ENCODE measurements at regions not wholly inside any gene's neighbourhood (a gene's known extent, or its start where the extent isn't known, plus 50 kb on each side); places are given as distances from the start of the nearest gene placed in this dataset.

DNA sequence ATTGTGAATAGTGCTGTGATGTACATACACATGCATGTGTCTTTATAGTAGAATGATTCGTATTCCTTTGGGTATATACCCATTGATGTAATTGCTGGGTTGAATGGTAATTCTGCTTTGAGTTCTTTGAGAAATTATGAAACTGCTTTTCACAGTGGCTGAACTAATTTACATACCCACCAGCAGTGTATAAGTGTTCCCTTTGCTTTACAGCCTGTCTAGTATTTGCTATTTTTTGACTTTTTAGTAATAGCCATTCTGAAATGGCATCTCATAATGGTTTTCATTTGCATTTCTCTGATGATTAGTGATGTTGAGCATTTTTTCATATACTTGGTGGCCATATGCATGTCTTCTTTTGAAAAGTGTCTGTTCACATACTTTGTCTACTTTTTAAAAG lies 54.5 kb upstream of the FAM78B start:
- DNase-seq = no peak

- no peak for DNase-seq
These were observed 67.1 kb upstream of the FAM78B start for GRCh38 chr1:166233750-166234366.

- no peak for DNase-seq
These were observed 68.9 kb upstream of the FAM78B start for GRCh38 chr1:166235728-166236127.

- DNase-seq = no peak
These were observed 70.9 kb upstream of the FAM78B start for GRCh38 chr1:166237675-166238074.

GRCh38 chr1:166253076-166253779 lies 86.4 kb upstream of the FAM78B start:
- no peak for DNase-seq

- no peak for DNase-seq
These were observed 91.2 kb upstream of the FAM78B start for GRCh38 chr1:166258017-166258416.

GRCh38 chr1:166261511-166261910 lies 94.7 kb upstream of the FAM78B start:
- DNase-seq = no peak

DNA sequence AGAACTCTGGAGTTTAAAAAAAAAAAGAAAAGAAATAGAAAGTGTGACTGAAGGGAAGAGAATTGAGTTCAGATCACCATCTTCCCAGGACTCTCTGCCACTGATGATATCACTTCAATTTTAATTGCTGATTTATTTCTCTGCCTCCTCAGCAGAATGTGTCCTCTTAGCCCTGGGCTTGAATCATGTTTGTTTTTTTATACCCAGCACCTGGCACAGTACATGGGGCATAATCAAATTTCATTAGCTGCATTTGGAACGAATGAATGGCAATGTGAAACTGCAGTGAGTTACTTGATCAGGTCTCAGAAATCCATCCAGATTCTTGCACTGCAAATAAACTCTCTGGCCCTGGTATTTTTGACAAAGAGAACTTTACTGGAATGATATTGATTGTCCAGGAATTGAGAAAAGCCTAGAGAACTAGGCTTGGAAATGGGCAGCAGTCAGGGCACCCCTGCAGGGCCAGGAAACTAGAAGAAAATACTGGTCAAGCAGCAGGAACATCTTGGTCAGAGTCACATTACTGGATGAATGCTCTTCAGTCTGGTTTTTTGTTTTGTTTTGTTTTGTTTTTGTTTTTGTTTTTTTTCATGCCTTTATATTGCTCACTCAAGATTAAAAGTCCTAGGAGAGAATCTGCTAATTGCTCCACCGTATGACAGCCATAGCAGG lies 103.8 kb upstream of the FAM78B start:
- no peak for DNase-seq

DNA sequence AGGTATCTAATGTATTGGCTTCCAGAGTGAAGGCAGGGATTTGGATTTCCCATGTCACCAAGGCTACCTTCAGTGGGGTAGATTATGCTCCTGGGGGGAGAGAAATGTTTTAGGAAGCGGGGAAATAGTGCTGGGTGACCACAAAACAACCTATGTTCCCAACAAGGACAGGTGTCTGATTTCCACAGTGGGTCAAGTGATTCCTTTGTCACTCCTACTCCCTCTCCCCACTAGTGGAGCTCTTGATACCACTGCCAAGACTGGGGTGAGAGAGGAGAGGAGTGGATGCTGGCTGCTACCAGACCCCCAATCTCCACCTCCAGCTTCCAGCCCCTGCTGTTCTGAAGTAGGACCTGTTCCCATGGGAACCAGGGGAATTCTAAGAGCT lies 104.3 kb upstream of the FAM78B start:
- no peak for DNase-seq

DNA sequence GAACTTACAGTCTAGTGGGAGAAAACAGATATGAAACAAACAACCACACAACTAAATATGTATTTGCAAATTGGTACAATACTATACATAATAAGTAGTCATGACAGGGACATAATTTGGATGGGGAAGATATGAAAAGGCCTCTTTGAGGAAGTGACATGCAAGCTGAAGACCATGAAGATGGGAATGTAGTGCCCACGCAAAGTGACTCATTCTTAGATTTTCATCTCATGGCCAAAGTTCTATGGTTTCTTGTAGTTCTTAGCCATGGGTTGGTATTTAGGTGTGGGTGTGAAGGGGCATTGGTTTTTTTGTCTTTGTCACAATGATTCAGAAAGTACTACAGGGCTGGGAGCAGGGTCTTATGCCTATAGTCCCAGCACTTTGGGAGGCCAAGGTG lies 105.4 kb upstream of the FAM78B start:
- DNase-seq = no peak

- DNase-seq = no peak
These were observed 106.0 kb upstream of the FAM78B start for GRCh38 chr1:166272851-166273250.

GRCh38 chr1:166273618-166274017 lies 106.8 kb upstream of the FAM78B start:
- DNase-seq = no peak

GRCh38 chr1:166282391-166283137 lies 115.8 kb upstream of the FAM78B start:
- DNase-seq = no peak

- DNase-seq = no peak
These were observed 116.4 kb upstream of the FAM78B start for GRCh38 chr1:166283190-166283589.

- no peak for DNase-seq
These were observed 116.8 kb upstream of the FAM78B start for GRCh38 chr1:166283600-166283999.

- DNase-seq = no peak
These were observed 122.7 kb upstream of the FAM78B start for GRCh38 chr1:166289309-166290050.

DNA sequence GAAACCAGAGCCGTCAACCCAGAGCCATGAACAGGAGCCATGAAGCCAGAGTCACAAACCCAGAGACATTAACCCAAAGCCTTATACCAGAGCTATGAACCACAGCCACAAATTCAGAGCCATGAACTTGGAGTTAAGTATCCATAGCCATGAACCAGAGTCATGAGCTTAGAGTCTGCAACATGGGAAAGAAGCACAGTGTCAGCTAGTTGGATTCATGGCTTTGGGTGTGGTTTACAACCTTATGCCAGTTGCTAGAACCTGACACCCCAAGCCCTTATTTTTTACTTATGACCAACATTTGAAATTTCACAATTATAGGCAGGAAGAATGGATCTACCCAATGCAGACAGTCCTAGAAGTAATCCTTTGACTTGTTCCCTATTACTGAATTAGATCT lies 128.9 kb upstream of the FAM78B start:
- no peak for DNase-seq

DNA sequence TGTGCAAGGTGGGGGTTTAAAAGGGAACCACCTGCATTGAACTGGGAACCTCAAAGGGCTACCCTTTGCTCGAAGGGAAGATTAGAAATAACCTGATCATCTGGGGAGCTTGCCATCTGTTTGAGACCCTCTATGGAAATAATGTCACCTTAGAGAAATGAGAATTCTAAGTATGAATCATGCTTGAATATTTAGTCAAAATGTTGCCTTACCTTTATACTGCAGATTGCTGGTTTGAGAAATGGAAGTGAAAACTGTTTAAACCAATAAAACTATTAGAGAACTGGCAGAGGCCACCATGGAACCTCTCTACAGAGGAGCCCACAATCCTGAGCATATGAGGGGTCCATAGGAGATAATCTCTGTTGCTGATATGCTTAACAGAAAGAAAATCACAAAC lies 131.2 kb upstream of the FAM78B start:
- no peak for DNase-seq

DNA sequence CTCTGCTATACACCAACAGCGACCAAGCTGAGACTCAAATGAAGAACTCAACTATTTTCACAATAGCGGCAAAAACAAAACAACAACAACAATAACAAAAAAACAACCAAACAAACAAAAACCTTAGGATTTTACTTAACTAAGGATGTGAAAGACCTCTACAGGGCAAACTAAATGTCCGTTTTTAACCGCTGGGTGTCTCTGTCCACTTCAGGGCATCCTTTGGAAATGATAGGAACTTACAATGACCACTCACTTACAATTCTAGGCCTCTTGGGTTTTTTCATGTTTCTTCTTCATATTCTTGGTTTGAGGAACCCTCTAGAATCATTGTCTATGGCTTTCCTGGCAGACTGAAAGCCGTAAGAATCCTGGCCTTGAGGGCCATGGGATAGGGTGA lies 134.0 kb upstream of the FAM78B start:
- no peak for DNase-seq

DNA sequence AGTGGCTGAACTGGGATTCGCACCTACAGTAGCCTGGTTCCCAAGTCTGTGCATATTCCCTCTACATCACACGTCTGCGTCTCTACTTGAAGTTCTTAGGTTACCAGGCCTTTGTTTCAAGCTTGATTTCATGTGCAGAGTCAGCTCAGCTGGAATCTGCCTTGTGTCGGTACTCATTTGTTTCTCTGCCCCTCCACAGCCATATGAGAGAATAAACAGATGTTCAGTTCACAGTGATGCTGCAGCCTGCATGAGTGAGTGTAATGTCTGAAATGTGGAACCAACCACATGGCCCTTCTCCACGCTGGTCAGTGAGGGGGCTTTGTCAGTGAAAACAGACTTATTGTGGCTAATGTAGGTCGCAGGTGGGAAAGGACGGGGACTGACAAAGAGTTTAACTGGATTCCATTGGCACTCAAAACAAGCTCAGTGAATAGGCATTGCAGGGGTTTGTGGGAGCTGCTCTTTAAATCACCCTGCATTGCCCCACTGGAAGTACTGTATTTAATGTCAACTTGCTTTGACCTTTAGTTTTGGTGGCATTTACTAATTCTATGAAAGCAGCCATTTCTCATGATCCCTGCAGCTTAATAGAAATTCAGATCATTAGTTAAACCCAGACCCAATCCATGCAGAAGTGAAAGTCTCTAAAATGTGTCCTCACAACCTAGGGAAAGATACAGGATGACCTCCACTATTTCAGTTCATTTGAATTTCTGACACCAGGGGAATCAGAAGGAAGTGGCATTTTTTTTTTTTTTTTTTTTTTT lies 136.4 kb upstream of the FAM78B start:
- no peak for DNase-seq

- no peak for DNase-seq
These were observed 137.3 kb upstream of the FAM78B start for GRCh38 chr1:166304131-166304530.

- DNase-seq = no peak
These were observed 138.6 kb upstream of the FAM78B start for GRCh38 chr1:166305371-166305770.
